ENCODE measurements at regions not wholly inside any gene's neighbourhood (a gene's known extent, or its start where the extent isn't known, plus 50 kb on each side); places are given as distances from the start of the nearest gene placed in this dataset.

GRCh38 chr12:88336076-88336739, 194.1 kb downstream of the TMTC3 start:
- Histone ChIP-seq H3K27ac (ENCODE audit: extremely low read length, insufficient read depth, low read length) (no peak overlapping the region), H3K36me3 (replicated peaks in 1 of 2; ENCODE audit: control insufficient read depth in 1 of 2, insufficient read depth in 2 of 2, low read length in 2 of 2) (no peaks in the 10 kb centered on the region), H4K20me1 (ENCODE audit: insufficient read depth, low read length) (no peaks in the 10 kb centered on the region), H3K79me2 (ENCODE audit: insufficient read depth, low read length) (no peaks in the 10 kb centered on the region), H3K4me3 (replicated peaks in 1 of 3; ENCODE audit: insufficient read depth in 1 of 3, low read depth in 2 of 3, low read length in 3 of 3) (no peak overlapping the region), H3K4me1 (ENCODE audit: insufficient read depth, low read length) (no peaks in the 10 kb centered on the region), H3K9me3 (ENCODE audit: low read length) (no peaks in the 10 kb centered on the region), H2AFZ (ENCODE audit: low read length) (no peak overlapping the region), H3K27me3 (ENCODE audit: control insufficient read depth in 1 of 2, insufficient read depth in 2 of 2, low read length in 2 of 2) (no peaks in the 10 kb centered on the region), H3K9ac (ENCODE audit: insufficient read depth, low read depth, low read length) (no peak overlapping the region), H3K4me2 (ENCODE audit: low read depth, low read length) (no peak overlapping the region)
- in situ Hi-C loops (cut with HindIII; ENCODE audit: extremely low pct_ligation_motif_present, low pct_unique_long_range_greater_than_20kb) (no loop called here), intact Hi-C loops (cut with micrococcal nuclease; ENCODE audit: unreplicated experiment) (no loop called here)
- BruUV-seq (replicated peaks) = no TSS peak
- no peak for ATAC-seq
- ChIA-PET CTCF (ENCODE audit: low intra/inter-chr PET ratio, low total read pairs) (no interaction called here), POLR2A (no interaction called here)
- DNase-seq (ENCODE audit: low spot score) = no peak
- WGBS (ENCODE audit: low lambda C conversion rate) = 42% methylated on average over 8 of the region's 8 CpGs
- no peak for FAIRE-seq
- TF ChIP-seq ZNF17 (CRISPR knock-in tag; IDR thresholded peaks at IDR 0.05) (no peak), RBFOX2 (IDR thresholded peaks at IDR 0.05; ENCODE audit: low read depth, low read length) (no peak), ATF6 (CRISPR knock-in tag; conservative IDR thresholded peaks at IDR 0.05) (no peak), KDM3A (CRISPR knock-in tag; IDR thresholded peaks at IDR 0.05; ENCODE audit: low read depth) (no peak), ZNF547 (CRISPR knock-in tag; IDR thresholded peaks at IDR 0.05) (no peak), ZNF607 (CRISPR knock-in tag; IDR thresholded peaks at IDR 0.05; ENCODE audit: borderline replicate concordance) (no peak)

GRCh38 chr12:88338486-88338885, 196.4 kb downstream of the TMTC3 start:
- no TSS peak for BruUV-seq (replicated peaks)
- no peak for ATAC-seq
- H2AFZ ChIP-seq (ENCODE audit: low read length) = no peak overlapping the region
- H3K27ac ChIP-seq (ENCODE audit: extremely low read length, insufficient read depth, low read length) = no peak overlapping the region
- in situ Hi-C loops (cut with HindIII; ENCODE audit: extremely low pct_ligation_motif_present, low pct_unique_long_range_greater_than_20kb) = no loop called here
- 0% methylated on average over 1 of the region's 1 CpG for WGBS (ENCODE audit: low lambda C conversion rate)
- H3K9me3 ChIP-seq (ENCODE audit: low read length) = no peaks in the 10 kb centered on the region
- no peak for TF ChIP-seq MAF1 (CRISPR knock-in tag; IDR thresholded peaks at IDR 0.05; ENCODE audit: borderline replicate concordance)
- no peak for TF ChIP-seq HNRNPLL (IDR thresholded peaks at IDR 0.05; ENCODE audit: low read depth, low read length, poor library complexity, severe bottlenecking)
- ChIA-PET CTCF (ENCODE audit: low intra/inter-chr PET ratio, low total read pairs) (no interaction called here), POLR2A (no interaction called here)
- H3K36me3 ChIP-seq (replicated peaks in 1 of 2; ENCODE audit: control insufficient read depth in 1 of 2, insufficient read depth in 2 of 2, low read length in 2 of 2) = no peaks in the 10 kb centered on the region
- H3K79me2 ChIP-seq (ENCODE audit: insufficient read depth, low read length) = no peaks in the 10 kb centered on the region
- H3K27me3 ChIP-seq (ENCODE audit: control insufficient read depth in 1 of 2, insufficient read depth in 2 of 2, low read length in 2 of 2) = no peaks in the 10 kb centered on the region
- intact Hi-C loops (cut with micrococcal nuclease; ENCODE audit: unreplicated experiment) = no loop called here
- H4K20me1 ChIP-seq (ENCODE audit: insufficient read depth, low read length) = no peaks in the 10 kb centered on the region
- no peak overlapping the region for H3K4me2 ChIP-seq (ENCODE audit: low read depth, low read length)
- no peak for FAIRE-seq
- no peak overlapping the region for H3K4me3 ChIP-seq (replicated peaks in 1 of 3; ENCODE audit: insufficient read depth in 1 of 3, low read depth in 2 of 3, low read length in 3 of 3)
- H3K4me1 ChIP-seq (ENCODE audit: insufficient read depth, low read length) = no peaks in the 10 kb centered on the region
- no peak for DNase-seq (ENCODE audit: low spot score)
- no peak overlapping the region for H3K9ac ChIP-seq (ENCODE audit: insufficient read depth, low read depth, low read length)
